Jurkat, Clone E6-1 (cell line): ENCODE measurements at regions not wholly inside any gene's neighbourhood (a gene's known extent, or its start where the extent isn't known, plus 50 kb on each side); places are given as distances from the start of the nearest gene placed in this dataset.
"Not testable (repeated sequence)": the region's sequence is repeated elsewhere in the genome, so short reads cannot be mapped to it uniquely, and the experiment has no call there.

Experiments used
- DNase-seq: peaks from one replicate; pipeline ENCODE4 v3.0.0-alpha.2; 2011; ENCODE audit warnings: low read depth, low spot score
- H3K4me3 ChIP-seq: 2 replicates; pipeline ENCODE4 v1.5.1; 2011; ENCODE audit warnings: mild to moderate bottlenecking, low read length, control low read depth, moderate library complexity

DNA sequence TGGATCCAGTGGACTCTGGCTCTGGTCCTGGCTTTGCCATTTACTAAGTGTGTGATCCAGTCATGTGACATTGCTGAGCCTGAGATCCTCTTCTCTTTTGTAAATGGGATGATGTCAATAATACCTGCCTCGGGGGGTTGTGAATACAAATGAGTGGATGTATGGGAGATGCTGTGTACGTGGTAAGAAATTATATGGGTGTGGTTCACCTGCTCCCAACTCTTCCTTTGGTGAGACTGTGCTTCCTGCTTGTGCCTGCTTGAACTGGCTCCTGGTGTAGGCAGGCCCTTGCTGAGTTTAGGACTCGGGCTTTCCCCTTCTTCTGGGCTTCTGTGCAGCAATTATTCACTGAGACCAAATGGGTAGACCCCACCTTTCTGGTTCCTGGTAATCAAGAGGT lies 189.5 kb upstream of the FRMD6 start:
- no peak overlapping the region for H3K4me3 ChIP-seq
- DNase-seq, result no peak

GRCh38 chr14:51462706-51463105 lies 189.0 kb upstream of the FRMD6 start:
- H3K4me3 ChIP-seq, result no peak overlapping the region
- DNase-seq, result no peak

- DNase-seq, result no peak
- no peak overlapping the region for H3K4me3 ChIP-seq
Observed at GRCh38 chr14:51463461-51463860, 188.2 kb upstream of the FRMD6 start.

DNA sequence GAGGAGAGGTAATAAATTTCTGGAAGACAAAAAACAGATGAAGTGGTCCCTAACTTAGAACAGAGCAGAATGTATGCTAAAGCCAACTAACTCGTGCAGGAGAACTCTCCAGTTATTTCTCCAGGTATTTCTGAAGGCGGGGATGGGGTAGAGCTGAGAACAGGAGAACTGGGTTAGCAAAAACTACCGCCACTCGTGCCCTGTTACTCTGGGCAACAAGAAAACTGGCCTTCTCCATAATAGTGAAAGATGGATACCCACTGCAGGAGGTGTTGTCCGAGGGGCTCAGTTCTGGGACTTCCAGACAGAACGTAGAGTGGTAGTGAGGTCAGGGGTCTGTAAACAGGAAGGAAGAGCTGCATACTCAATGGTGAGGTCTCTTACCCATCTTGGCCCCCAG lies 187.3 kb upstream of the FRMD6 start:
- no peak overlapping the region for H3K4me3 ChIP-seq
- no peak for DNase-seq

GRCh38 chr14:51465486-51465885 lies 186.2 kb upstream of the FRMD6 start:
- DNase-seq, result no peak
- no peak overlapping the region for H3K4me3 ChIP-seq

DNA sequence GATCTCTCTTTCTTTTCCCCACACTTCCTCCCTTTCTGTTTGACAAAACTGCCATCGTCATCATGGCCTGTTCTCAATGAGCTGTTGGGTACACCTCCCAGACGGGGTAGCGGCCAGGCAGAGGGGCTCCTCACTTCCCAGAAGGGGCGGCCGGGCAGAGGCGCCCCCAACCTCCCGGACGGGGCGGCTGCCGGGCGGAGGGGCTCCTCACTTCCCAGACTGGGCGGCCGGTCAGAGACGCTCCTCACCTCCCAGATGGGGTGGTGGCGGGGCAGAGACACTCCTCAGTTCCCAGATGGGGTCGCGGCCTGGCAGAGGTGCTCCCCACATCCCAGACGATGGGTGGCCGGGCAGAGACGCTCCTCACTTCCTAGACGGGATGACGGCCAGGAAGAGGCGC lies 184.3 kb upstream of the FRMD6 start:
- not testable (repeated sequence) for DNase-seq, H3K4me3 ChIP-seq

DNA sequence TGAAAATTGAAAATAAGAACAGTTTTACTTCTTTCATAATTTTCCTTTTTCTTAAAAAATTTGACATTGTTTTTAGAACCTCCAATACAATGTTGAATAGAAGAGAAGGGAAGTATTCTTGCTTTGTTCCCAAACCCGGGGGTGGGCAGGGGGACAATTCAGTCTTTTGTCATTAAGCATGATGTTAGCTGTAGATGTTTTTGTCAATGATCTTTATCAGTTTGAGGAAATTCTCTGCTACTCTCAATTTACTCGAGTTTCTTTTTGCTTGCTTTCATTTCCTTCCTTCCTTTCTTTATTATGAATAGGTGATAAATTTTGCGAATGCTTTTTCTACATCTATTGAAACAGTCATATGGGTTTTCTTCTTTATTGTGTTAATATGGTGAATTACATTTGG lies 183.2 kb upstream of the FRMD6 start:
- no peak overlapping the region for H3K4me3 ChIP-seq
- DNase-seq, result no peak

DNA sequence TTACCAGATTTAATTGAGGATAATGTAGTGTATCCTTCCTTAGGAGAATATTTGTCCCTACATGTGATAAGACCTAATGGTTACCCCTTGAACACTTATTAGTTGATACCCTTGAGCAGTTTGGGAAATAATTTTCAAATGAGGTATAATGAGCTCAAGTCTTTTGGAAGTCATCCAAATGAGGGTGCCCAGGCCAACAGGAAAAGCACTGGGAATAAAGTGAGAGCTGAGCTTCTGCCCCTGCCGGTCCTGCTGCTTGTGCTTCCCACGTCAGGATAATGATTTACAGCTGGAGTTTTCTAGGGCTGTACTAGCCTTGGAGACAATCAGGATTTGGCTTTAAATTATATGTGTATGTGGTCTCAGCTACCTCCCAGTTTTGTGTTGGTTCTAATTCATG lies 178.8 kb upstream of the FRMD6 start:
- H3K4me3 ChIP-seq, result no peak overlapping the region
- no peak for DNase-seq

DNA sequence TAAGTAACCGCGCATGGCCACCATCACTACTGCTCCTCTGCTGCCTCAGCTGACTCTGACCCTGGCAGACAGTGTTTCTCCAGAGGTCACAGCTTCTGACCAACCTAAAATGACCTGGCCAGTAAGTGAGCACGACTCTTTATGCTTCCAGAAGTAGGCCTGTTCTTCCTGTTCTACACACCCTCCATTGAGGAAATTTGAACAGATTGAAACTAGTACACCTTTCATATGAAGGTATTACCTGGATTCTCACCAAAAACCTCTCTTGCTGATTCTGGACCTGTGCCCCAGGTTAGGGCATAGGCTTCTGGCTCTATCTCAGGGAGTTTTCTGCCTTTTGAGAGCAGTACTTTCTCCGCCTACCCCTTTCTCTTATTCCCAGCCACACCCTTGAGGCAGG lies 178.4 kb upstream of the FRMD6 start:
- no peak overlapping the region for H3K4me3 ChIP-seq
- DNase-seq, result no peak

GRCh38 chr14:51473808-51474565 lies 177.7 kb upstream of the FRMD6 start:
- H3K4me3 ChIP-seq, result no peak overlapping the region
- no peak for DNase-seq

DNA sequence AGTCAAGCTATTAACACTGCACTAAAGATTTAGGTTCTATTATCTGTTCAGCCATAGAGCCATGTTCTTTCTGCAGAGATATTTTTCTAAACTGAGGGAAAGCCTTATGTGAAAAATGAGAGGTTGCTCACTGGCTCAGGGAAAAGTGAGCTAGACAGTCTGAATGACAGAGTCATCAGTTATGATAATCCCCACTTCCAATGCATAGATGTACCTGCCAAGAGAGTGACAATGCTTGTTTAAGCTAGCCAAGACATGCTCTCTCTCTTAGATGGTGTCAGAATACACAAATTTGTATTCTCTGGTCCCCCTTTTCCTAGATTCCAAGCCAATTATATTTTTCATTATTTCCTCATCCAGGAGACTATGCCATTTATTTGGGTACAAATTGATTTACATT lies 176.9 kb upstream of the FRMD6 start:
- no peak for DNase-seq
- no peak overlapping the region for H3K4me3 ChIP-seq

DNA sequence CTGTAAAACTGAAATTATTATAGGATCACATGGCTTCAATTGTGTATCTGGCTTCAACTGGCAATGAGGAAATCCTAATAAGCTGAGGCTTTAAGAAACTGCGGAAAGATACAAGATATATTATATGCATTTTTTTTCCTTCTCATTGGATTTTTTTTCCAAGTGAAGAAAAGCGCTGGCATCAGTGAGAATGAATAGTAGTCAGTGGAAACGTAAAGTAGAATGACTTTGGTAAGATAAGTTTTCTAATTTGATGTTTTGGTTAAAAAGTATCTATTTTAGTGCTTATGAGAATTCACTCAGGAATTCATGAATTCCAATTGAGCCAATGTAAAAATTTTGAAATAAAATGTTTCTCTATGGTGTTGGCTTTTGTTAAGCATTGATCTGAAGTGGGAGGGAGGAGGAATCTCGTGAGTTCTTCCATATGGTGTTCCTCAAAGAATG lies 173.5 kb upstream of the FRMD6 start:
- H3K4me3 ChIP-seq, result no peak overlapping the region
- no peak for DNase-seq

DNA sequence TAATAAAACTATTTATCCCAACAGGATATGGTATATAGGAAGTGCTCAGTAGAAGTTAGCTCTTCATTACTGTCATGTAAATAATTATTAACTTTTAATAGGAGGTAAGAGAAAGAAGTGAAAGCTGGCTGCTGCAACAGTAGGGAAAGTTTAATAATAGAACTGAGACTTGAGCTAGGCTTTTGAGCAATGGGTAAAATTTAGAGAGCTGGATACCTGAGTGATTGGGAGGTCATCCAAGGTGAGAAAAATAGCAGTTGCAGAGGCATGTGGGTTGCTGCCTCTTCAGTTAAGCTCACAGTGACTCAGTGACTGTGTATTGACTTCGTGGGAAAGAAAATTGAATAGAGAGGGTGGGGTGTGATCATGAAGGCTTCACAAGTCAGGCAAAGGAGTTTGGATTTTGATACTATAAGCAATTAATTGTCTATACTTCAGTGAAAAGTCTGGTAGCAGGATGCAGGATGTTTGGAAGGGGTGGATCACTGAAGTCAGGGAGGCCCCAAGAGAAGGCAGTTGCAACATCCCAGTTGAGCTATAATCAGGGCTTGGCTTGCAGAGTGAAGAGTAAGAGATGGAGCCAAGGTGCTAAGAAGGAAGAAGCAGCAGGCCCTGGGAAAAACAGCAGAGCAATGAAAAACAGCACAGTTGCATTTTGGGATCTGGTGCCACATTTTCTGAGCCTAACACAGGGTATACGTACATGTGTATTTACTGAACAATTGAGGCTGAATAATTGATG lies 172.0 kb upstream of the FRMD6 start:
- no peak for DNase-seq
- no peak overlapping the region for H3K4me3 ChIP-seq

DNA sequence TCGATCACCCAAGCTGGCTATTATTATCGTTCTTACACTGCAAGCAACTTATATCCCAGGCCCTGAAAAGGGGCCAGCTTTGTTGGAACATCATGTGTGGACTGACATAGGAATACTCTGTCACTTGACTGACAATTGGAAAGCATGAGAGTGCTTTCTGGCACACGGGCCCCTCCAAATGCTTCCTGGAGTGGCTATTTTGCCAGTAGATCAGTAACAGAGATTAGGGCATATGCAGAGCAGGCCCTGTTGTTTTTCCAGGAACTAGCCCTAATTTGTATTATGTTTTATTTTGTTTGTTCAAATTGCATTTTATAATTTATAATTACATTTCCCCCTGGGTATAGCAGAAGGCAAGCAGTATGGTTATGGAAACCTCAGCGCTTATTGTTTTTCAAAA lies 170.1 kb upstream of the FRMD6 start:
- DNase-seq, result no peak
- H3K4me3 ChIP-seq, result no peak overlapping the region

GRCh38 chr14:51482102-51482501 lies 169.6 kb upstream of the FRMD6 start:
- DNase-seq, result no peak
- no peak overlapping the region for H3K4me3 ChIP-seq

- DNase-seq, result no peak
Observed at GRCh38 chr14:51484485-51484884, 167.2 kb upstream of the FRMD6 start.

DNA sequence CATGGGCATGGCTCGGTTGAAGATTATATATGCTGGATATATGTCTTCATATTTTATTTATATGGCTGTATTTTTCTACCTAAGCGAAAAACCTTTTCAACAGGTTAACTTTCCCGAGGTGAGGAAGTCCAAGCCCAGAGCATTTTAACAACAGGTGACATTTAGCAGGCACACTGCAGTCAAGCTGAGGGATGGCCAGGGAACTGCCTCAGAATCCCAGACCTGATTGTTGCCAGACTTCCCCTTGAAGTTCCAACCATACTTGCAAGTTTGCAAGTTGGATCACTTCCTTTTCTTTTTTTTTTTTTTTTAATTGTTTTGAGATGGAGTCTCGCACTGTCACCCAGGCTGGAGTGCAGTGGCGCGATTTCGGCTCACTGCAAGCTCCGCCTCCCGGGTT lies 166.0 kb upstream of the FRMD6 start:
- no peak overlapping the region for H3K4me3 ChIP-seq
- DNase-seq, result no peak

More at GRCh38 chr14:51484485-51484884, 167.2 kb upstream of the FRMD6 start:
- no peak overlapping the region for H3K4me3 ChIP-seq

DNA sequence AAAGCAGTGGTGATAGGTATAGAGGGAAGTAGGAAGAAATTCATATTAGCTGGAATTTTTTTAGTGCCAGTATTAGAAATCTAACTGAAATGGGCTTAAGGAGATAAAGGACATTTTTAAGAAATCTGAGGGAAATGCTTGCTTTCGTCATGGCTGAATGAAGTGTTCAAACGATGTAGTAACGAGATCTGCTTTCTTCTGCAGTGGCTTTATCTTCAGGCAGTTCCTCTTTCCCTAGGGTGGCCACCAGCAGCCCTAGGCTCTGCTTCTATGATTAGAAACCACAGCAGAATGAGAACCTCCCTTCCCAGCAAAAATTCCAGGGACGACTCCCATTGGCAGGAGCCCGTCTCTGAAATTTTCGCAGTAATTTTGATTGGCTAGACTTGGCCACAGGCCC lies 163.9 kb upstream of the FRMD6 start:
- H3K4me3 ChIP-seq, result no peak overlapping the region
- DNase-seq, result no peak

- no peak for DNase-seq
- no peak overlapping the region for H3K4me3 ChIP-seq
Observed at GRCh38 chr14:51488569-51489220, 163.0 kb upstream of the FRMD6 start.

DNA sequence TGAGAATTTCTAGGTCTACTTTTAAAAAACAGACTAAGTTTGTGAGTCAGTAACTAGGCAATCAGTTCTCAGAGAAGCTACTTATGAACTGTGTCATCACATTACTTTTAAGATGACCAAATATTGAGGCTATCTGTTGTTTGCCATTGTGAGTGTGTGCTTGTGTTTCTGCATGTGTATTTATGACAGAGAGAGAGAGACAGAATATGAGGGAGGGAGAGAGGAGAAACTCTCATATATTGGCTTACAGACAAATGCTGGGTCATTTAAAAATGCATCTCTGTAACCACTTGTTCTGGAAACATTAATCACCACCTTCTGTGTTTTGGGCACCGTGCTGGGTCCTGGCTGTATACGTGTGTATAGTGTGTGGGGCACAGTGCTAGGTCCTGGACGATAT lies 161.5 kb upstream of the FRMD6 start:
- H3K4me3 ChIP-seq, result no peak overlapping the region
- no peak for DNase-seq
